Sciatic nerve (tissue), 2 donors: ENCODE measurements at regions not wholly inside any gene's neighbourhood (a gene's known extent, or its start where the extent isn't known, plus 50 kb on each side); places are given as distances from the start of the nearest gene placed in this dataset.
"Not testable (repeated sequence)": the region's sequence is repeated elsewhere in the genome, so short reads cannot be mapped to it uniquely, and the experiment has no call there.

Source experiments
- ATAC-seq: fragments of 200-7000 bp; cut with Tn5 transposase; one replicate; pipeline ENCODE4 v1.9.1; 2020; ENCODE audit warnings: mild to moderate bottlenecking, moderate library complexity
- DNase-seq: peaks from one replicate; pipeline ENCODE4 v3.0.0-alpha.2; 2020; ENCODE audit warnings: low spot score
- intact Hi-C: fragments of 100-400 bp; cut with DNase I; formaldehyde crosslinking; loops from one replicate; pipeline ENCODE4 v1.14.2; 2022
- donor health status: DM: no; HTN: no; CAD: no.
- donor health status: DM: no; HTN: no; CAD: no.

DNA sequence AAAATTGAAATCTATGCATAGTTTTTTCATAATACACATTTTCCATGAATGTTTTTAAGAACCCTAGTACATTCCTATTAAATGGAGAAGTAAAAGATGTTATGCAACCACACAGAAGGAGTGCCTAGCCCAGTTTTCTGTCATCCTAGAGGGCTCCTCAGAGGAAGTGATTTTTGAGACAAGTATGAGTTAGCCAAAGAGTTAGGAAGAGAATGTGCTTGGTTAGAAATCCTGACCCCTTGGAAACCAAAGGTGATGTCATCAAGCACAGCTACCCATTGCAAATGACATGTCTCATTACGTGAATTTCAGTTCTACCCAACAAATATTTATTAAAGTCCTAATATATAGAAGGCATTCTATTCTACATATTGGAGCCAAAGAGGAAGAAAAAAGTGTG lies 88.9 kb upstream of the TNFSF4 start:
- DNase-seq (no peak), ATAC-seq (no peak)
- intact Hi-C loops = no loop called here

DNA sequence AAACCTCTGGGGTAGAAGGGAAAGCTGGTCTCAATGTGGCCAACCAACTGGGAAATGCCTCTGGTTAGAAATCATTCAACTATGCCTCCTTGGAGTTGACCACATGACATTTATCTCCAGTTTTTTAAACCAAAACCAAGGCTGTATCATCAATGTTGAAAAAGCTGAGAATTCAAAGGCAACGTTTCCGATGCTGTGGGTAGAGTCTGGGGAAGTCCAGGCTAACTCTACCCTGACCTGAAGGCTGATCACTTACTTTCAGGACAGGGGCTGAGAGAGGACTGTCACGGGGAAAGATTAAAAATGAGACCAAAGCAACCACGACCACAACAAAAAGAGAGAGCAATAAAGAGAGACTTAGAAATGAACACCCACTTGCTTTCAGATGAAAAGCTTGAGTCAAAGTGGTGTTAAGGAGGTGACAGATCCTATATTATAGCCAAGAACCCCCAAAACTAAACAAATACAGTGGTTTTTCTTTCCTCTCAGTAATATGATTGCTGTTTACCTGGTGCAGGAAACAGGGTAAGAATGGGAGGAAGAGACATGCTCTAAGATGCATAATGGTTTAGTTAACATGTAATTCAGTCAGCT lies 90.8 kb upstream of the TNFSF4 start:
- intact Hi-C loops = no loop called here

DNA sequence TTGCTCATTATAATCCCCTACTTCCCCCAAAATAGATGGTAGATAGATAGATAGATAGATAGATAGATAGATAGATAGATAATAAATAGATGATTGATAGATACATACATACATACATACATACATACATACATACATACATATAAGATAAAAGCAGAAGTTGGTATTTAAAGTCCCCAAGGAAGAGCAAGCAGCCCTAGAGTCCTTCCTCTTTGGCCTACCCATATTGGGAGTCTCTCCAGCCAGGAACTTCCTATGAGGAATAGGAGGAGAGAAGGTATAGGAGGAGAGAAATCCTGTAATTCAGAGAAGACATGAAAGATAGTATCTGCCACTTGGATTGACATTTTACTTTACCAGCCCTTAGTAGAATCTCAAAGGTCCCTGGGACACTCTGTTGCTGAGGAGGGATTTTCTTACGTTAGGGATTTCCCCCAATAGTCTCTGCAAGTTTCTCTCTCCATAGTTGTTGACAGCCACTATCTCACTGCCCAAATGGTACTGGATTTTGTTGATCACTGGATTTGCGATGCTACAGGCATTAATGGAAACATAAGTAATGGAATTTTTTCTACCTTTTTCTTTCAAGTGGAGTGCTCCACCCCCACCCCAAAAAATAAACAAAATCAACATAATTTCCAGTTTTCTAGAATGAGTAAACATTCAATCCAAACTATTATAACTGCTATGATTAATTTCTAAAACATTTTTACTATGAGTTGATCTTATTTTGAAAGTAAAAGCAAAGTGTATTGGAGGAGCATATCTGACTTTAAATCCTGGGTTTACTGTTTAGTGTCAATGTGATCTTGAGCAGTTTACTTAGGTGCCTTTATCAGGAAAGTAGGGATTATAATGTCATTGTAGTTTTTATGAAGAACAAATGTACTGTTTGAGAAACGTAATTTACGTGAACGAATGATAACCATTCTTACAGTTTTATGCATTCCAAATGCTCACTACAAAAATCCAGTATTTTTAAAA lies 93.2 kb upstream of the TNFSF4 start:
- ATAC-seq (no peak), DNase-seq (no peak)
- intact Hi-C loops = no loop called here

More for the DNA sequence above, 90.8 kb upstream of the TNFSF4 start:
- DNase-seq = no peak
- ATAC-seq = no peak

GRCh38 chr1:173301507-173301906 lies 94.4 kb upstream of the TNFSF4 start:
- no peak for DNase-seq
- intact Hi-C loops = no loop called here
- no peak for ATAC-seq

- ATAC-seq (no peak), DNase-seq (no peak)
- intact Hi-C loops = no loop called here
Measured at GRCh38 chr1:173302366-173302765, 95.2 kb upstream of the TNFSF4 start.

DNA sequence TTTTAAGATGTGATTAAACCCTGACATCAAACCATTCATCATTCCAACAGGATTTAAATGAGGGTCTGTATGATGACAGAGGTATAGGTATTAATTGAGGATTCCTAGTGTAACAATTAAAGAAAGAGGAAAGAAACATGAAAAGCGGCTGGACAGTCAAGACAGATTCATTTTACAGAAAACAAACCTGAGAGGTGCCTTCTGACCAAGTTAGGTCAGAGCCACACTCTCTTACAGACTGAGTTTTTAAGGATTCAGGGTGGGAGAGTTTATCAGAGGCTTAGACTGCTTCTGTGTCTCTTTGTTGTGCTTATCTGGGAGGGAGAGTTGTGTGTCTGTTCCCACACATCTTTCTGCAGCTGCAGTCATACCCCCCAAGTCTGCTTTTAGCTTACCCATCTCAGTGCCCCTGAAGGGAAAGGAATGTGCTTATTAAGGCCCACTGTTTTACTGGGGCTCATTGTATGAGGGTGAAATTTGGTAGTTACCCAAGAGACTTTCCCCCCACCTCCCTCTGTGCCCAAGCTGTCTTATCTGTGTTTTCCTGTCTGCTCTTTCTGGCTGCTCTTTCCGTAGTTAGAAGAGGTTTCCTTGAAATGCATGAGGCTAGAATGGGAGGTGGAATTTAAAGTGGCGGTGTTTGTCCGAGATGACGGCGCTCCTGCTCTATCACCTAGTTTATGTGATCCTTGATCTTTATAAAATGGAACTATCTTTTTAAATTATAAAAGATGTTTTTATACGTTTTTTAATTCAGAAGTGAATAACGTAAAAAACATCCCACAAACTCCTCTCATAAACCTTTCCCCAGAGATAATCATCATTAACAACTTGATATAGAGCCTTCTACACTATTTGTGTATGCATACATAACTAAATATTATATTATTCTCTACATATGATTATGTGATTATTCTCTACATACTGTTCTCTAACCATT lies 96.0 kb upstream of the TNFSF4 start:
- ATAC-seq (no peak), DNase-seq (no peak)
- intact Hi-C loops = no loop called here

DNA sequence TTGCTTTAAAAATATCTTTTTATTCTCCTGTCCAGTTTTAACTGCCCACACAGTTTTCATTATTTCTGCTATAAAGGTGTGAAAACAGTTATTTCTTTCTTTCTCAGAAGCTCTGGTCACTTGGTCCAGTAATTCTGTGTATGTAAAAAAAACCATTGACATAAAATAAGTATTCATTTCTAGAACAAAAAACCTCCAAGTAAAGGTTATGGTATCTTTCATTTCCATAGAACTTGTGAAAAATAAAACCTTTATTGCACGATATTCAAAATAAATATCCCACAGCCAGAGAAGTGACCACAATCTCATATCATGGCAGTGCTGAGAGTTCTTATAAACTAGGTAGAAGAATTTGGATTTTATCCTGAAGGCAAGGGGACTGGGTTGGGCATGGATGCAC lies 96.9 kb upstream of the TNFSF4 start:
- intact Hi-C loops = no loop called here
- DNase-seq = no peak
- no peak for ATAC-seq

GRCh38 chr1:173304529-173305227 lies 97.5 kb upstream of the TNFSF4 start:
- intact Hi-C loops = no loop called here
- DNase-seq (no peak), ATAC-seq (no peak)

DNA sequence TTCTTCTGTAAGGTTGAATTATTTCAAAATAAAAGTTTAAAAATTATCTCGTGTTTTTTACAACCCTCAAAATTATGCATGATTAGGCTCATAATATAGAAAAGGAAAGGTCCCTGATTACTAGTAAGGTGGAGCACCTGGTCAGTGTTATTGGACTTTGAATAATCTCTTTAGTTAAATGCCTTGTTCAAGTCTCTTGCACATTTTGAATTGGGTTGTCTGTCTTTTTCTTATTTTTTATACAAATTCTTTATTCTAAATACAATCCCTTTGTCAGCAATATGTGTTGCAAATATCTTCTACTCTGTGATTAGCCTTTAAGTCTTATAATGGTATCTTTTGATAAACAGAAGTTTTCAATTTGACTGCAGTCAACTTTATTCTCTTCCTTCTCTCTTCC lies 100.7 kb upstream of the TNFSF4 start:
- intact Hi-C loops = no loop called here

DNA sequence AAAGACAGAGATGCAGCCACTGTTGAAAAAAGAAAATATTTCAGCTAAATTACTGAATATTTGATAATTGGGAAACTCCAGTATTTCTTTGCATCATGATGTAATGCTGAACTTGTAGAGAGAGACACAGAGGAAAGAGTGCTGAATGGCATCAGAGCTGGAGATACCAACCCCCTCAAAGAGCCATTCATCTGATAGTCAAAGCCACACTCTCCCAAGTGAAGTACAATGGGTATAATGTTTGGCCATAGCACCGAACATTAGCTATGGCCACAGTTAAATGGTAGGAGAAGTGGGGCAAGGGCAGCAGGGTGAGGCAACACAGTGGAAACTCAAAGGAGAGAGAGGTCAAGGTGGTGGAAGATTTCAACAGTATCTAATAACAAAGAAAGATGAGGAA lies 107.5 kb upstream of the TNFSF4 start:
- ATAC-seq (no peak), DNase-seq (no peak)
- intact Hi-C loops = no loop called here

More for the DNA sequence above, 100.7 kb upstream of the TNFSF4 start:
- DNase-seq (no peak), ATAC-seq (no peak)

- intact Hi-C loops = no loop called here
Measured at GRCh38 chr1:173315296-173315695, 108.2 kb upstream of the TNFSF4 start.

DNA sequence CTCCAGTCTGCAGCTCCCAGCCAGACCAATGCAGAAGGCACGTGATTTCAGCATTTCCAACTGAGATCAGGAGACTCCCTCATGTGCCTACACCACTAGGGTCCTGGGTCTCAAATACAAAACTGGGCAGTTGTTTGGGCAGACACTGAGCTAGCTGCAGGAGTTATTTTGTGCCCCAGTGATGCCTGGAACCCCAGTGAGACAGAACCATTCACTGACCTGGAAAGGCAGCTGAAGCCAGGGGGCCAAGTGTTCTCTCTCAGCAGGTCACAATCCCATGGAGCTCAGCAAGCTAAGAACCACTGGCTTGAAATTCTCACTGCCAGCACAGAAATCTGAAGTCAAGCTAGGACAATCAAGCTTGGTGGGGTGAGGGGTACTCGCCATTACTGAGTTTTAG lies 111.7 kb upstream of the TNFSF4 start:
- no peak for ATAC-seq
- intact Hi-C loops = no loop called here
- no peak for DNase-seq

More at GRCh38 chr1:173315296-173315695, 108.2 kb upstream of the TNFSF4 start:
- ATAC-seq (no peak), DNase-seq (no peak)

- ATAC-seq, DNase-seq, intact Hi-C loops: not testable (repeated sequence)
Measured at GRCh38 chr1:173324352-173324751, 117.2 kb upstream of the TNFSF4 start.

GRCh38 chr1:173327987-173328386 lies 120.9 kb upstream of the TNFSF4 start:
- ATAC-seq, intact Hi-C loops, DNase-seq: not testable (repeated sequence)

DNA sequence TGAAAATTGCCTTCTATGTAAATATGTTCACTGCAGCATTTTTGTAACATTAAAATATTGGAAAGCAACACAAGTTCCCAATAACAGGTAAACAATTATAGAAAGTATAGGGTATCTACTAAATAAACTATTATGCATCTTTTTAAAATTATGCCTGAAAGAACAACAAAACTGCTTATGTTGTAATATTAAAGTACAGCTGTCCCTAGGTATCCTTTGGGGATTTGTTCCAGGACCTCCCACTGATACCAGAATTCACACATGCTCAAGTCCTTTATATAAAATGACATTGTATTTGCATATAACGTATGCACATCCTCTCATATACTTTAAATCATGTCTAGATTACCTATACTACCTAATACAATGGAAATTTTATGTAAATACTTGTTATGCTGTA lies 121.8 kb upstream of the TNFSF4 start:
- DNase-seq (no peak), ATAC-seq (no peak)
- intact Hi-C loops = no loop called here

GRCh38 chr1:173329726-173330125 lies 122.6 kb upstream of the TNFSF4 start:
- intact Hi-C loops = no loop called here
- no peak for DNase-seq
- ATAC-seq = no peak

DNA sequence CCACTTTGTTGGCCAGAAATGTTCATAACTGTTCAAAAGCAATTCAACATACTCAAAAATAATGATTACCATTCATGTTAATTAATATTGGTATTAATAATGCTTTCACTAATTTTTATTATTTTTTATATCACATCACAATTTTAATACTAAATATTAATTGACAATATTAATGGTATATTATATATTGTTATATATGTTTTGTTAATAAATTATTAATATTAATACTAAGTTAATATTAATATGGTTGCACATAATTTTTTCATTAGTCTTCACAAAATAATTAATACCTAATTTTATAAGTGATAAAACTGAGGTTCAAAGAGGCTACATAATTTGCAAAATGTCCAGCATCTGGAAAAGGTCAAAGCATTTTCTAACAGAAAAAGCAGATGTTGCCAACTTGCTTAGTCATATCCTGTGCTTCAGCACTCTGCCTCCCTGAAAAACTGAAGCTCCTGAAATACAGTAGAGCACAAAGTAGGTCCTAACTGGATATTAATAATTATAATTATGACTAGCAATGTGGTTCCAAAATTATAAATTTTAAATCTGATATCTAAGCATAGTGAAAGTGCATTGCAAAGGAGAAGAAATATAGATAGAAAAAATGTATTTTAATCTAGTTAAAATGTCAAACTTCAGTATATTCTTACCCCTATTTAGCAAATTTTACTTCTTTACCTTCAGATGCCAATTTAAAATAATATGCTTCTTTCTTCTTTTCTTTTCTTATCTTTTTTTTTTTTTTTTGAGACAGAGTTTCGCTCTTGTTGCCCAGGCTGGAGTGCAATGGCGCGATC lies 123.2 kb upstream of the TNFSF4 start:
- ATAC-seq = peak; percentile 66
- intact Hi-C loops = no loop called here

More for the DNA sequence above, 123.2 kb upstream of the TNFSF4 start:
- DNase-seq = no peak
